ENCODE measurements at regions not wholly inside any gene's neighbourhood (a gene's known extent, or its start where the extent isn't known, plus 50 kb on each side); places are given as distances from the start of the nearest gene placed in this dataset.

GRCh38 chr2:12155303-12156051 is 409.0 kb downstream of the LPIN1 start:
- TF ChIP-seq MYC (IDR thresholded peaks at IDR 0.05; ENCODE audit: low read depth, low read length): no peak
- TF ChIP-seq JUN (IDR thresholded peaks at IDR 0.05; ENCODE audit: borderline replicate concordance, insufficient read depth, insufficient read length, low read depth): peak; percentile 87
- no peak for TF ChIP-seq MAX (IDR thresholded peaks at IDR 0.05; ENCODE audit: insufficient read depth, insufficient read length)

Data from endothelial cell of umbilical vein (primary cell).